WTC11 (cell line): ENCODE measurements at regions not wholly inside any gene's neighbourhood (a gene's known extent, or its start where the extent isn't known, plus 50 kb on each side); places are given as distances from the start of the nearest gene placed in this dataset.

Source experiments
- ATAC-seq: fragments of 200-7000 bp; cut with Tn5 transposase; 2 replicates; pipeline ENCODE4 v1.10.0; 2021; ENCODE audit warnings: mild to moderate bottlenecking, moderate library complexity
- CTCF ChIA-PET: fragments of 300-600 bp; sonication (Branson Sonifier 250); formaldehyde crosslinking; loops from one replicate; lab custom pipeline; 2021; ENCODE audit warnings: antibody characterized with exemption; lab: Charles Lee
- POLR2A ChIA-PET: fragments of 350-600 bp; sonication (Branson Sonifier 250); formaldehyde crosslinking; loops from one replicate; lab custom pipeline; 2021; ENCODE audit warnings: antibody characterized with exemption; lab: Charles Lee
- DNase-seq: peaks from one replicate; pipeline ENCODE4 v3.0.0; 2021; ENCODE audit warnings: low spot score
- H3K27ac Mint-ChIP-seq: 2 replicates; pipeline ENCODE4 v1.8.0; 2021; ENCODE audit warnings: mixed read lengths
- H3K27me3 Mint-ChIP-seq: 2 replicates; pipeline ENCODE4 v1.8.0; 2021; ENCODE audit warnings: low read depth, mild to moderate bottlenecking, moderate library complexity, mixed read lengths
- H3K36me3 Mint-ChIP-seq: 2 replicates; pipeline ENCODE4 v1.8.0; 2021; ENCODE audit warnings: mixed read lengths
- H3K4me1 Mint-ChIP-seq: 2 replicates; pipeline ENCODE4 v1.8.0; 2022; ENCODE audit warnings: mixed read lengths
- H3K4me3 Mint-ChIP-seq: 2 replicates; pipeline ENCODE4 v1.8.0; 2021; ENCODE audit warnings: mild to moderate bottlenecking, moderate library complexity, mixed read lengths
- H3K9me3 Mint-ChIP-seq: 2 replicates; pipeline ENCODE4 v1.8.0; 2021; ENCODE audit warnings: mixed read lengths
- AFF4 ChIP-seq: sonication (generic); formaldehyde crosslinking; IDR thresholded peaks from 2 replicates; pipeline ENCODE4 v1.8.1; 2023; ENCODE audit warnings: mild to moderate bottlenecking, missing genetic modification reagents, borderline replicate concordance
- ATF1 ChIP-seq: sonication (generic); formaldehyde crosslinking; IDR thresholded peaks from 2 replicates; pipeline ENCODE4 v1.8.1; 2023; ENCODE audit warnings: mild to moderate bottlenecking, moderate library complexity, missing genetic modification reagents
- ATF3 ChIP-seq: sonication (generic); formaldehyde crosslinking; conservative IDR thresholded peaks from 2 replicates; pipeline ENCODE4 v1.8.1; 2022; ENCODE audit warnings: mild to moderate bottlenecking, missing genetic modification reagents
- FOXP1 ChIP-seq: sonication (generic); formaldehyde crosslinking; IDR thresholded peaks from 2 replicates; pipeline ENCODE4 v1.8.0; 2022; ENCODE audit warnings: missing genetic modification reagents, mild to moderate bottlenecking, moderate library complexity, borderline replicate concordance
- JAZF1 ChIP-seq: fragments of 250-450 bp; sonication (Bioruptor Pico); IDR thresholded peaks from 2 replicates; pipeline ENCODE4 v1.9.0; 2021; ENCODE audit warnings: moderate library complexity, mild to moderate bottlenecking, inconsistent platforms
- MYBL2 ChIP-seq: sonication (generic); formaldehyde crosslinking; IDR thresholded peaks from 2 replicates; pipeline ENCODE4 v1.8.1; 2023; ENCODE audit warnings: mild to moderate bottlenecking, moderate library complexity, missing genetic modification reagents
- NFATC4 ChIP-seq: fragments of 250-450 bp; sonication (Bioruptor Pico); IDR thresholded peaks from 2 replicates; pipeline ENCODE4 v1.9.0; 2021; ENCODE audit warnings: mild to moderate bottlenecking
- NFYB ChIP-seq: sonication (generic); formaldehyde crosslinking; conservative IDR thresholded peaks from 2 replicates; pipeline ENCODE4 v1.8.0; 2022; ENCODE audit warnings: low read depth, missing genetic modification reagents
- NR3C1 ChIP-seq: sonication (generic); formaldehyde crosslinking; conservative IDR thresholded peaks from 2 replicates; pipeline ENCODE4 v1.8.1; 2023; ENCODE audit warnings: low read depth, mild to moderate bottlenecking, missing genetic modification reagents
- PREB ChIP-seq: sonication (generic); formaldehyde crosslinking; IDR thresholded peaks from 2 replicates; pipeline ENCODE4 v1.8.1; 2022; ENCODE audit warnings: mild to moderate bottlenecking, missing genetic modification reagents, moderate library complexity, borderline replicate concordance
- PRRX2 ChIP-seq: fragments of 250-450 bp; sonication (Bioruptor Pico); IDR thresholded peaks from 2 replicates; pipeline ENCODE4 v1.8.0; 2021; ENCODE audit warnings: mild to moderate bottlenecking
- SMAD3 ChIP-seq: sonication (generic); formaldehyde crosslinking; IDR thresholded peaks from 2 replicates; pipeline ENCODE4 v1.8.0; 2022; ENCODE audit warnings: missing genetic modification reagents, mild to moderate bottlenecking, borderline replicate concordance
- SMAD4 ChIP-seq: sonication (generic); formaldehyde crosslinking; IDR thresholded peaks from 2 replicates; pipeline ENCODE4 v1.8.0; 2022; ENCODE audit warnings: mild to moderate bottlenecking, missing genetic modification reagents
- STAT6 ChIP-seq: sonication (generic); formaldehyde crosslinking; conservative IDR thresholded peaks from 2 replicates; pipeline ENCODE4 v1.8.1; 2023; ENCODE audit warnings: mild to moderate bottlenecking, low read depth, missing genetic modification reagents, moderate library complexity
- ZNF671 ChIP-seq: fragments of 250-450 bp; sonication (Bioruptor Pico); IDR thresholded peaks from 2 replicates; pipeline ENCODE4 v1.8.0; 2021; ENCODE audit warnings: mild to moderate bottlenecking
- TF ChIP-seq, protein P1 (sequence below): sonication (generic); formaldehyde crosslinking; IDR thresholded peaks from 2 replicates; pipeline ENCODE4 v1.8.1; 2023; ENCODE audit warnings: mild to moderate bottlenecking, missing genetic modification reagents
- TF ChIP-seq, protein P2 (sequence below): fragments of 250-450 bp; sonication (Bioruptor Pico); IDR thresholded peaks from 2 replicates; pipeline ENCODE4 v1.9.0; 2021; ENCODE audit warnings: moderate library complexity, mild to moderate bottlenecking, inconsistent platforms, borderline replicate concordance

- Mint-ChIP-seq H3K27ac (no peak overlapping the region), H3K4me1 (no peaks in the 10 kb centered on the region), H3K36me3 (peaks cover 14% of the 10 kb centered on the region), H3K27me3 (no peaks in the 10 kb centered on the region), H3K4me3 (no peak overlapping the region), H3K9me3 (peaks cover 24% of the 10 kb centered on the region)
- DNase-seq = no peak
- ChIA-PET CTCF (no interaction called here), POLR2A (no interaction called here)
- ATAC-seq = no peak
- TF ChIP-seq AFF4 (CRISPR knock-in tag) = no peak
- TF ChIP-seq, protein P1, sequence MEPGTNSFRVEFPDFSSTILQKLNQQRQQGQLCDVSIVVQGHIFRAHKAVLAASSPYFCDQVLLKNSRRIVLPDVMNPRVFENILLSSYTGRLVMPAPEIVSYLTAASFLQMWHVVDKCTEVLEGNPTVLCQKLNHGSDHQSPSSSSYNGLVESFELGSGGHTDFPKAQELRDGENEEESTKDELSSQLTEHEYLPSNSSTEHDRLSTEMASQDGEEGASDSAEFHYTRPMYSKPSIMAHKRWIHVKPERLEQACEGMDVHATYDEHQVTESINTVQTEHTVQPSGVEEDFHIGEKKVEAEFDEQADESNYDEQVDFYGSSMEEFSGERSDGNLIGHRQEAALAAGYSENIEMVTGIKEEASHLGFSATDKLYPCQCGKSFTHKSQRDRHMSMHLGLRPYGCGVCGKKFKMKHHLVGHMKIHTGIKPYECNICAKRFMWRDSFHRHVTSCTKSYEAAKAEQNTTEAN (CRISPR knock-in tag) = no peak
- TF ChIP-seq PRRX2 (CRISPR knock-in tag) = no peak
- no peak for TF ChIP-seq PREB
- TF ChIP-seq MYBL2 (CRISPR knock-in tag) = no peak
- no peak for TF ChIP-seq NR3C1
- TF ChIP-seq ATF3 (CRISPR knock-in tag) = no peak
Measured at GRCh38 chr2:2527148-2527547, 196.1 kb upstream of the MYT1L start.

GRCh38 chr2:2524348-2524941 is 193.4 kb upstream of the MYT1L start:
- H3K4me3 Mint-ChIP-seq = no peak overlapping the region
- POLR2A ChIA-PET = no interaction called here
- no peak for TF ChIP-seq ZNF671 (CRISPR knock-in tag)
- TF ChIP-seq SMAD4 = no peak
- TF ChIP-seq, all 79 proteins: peak for 0
- ATAC-seq = no peak
- Mint-ChIP-seq H3K9me3 (peaks cover 18% of the 10 kb centered on the region), H3K27ac (no peak overlapping the region), H3K27me3 (no peaks in the 10 kb centered on the region), H3K4me1 (peaks cover 2% of the 10 kb centered on the region; the same call in 1 of the 2 replicates), H3K36me3 (peaks cover 1% of the 10 kb centered on the region; the same call in 1 of the 2 replicates)
- no peak for DNase-seq
- CTCF ChIA-PET = no interaction called here

GRCh38 chr2:2523461-2524347 is 192.6 kb upstream of the MYT1L start:
- H3K36me3 Mint-ChIP-seq = no peaks in the 10 kb centered on the region
- H3K4me1 Mint-ChIP-seq = peaks cover 2% of the 10 kb centered on the region; the same call in 1 of the 2 replicates
- no peaks in the 10 kb centered on the region for H3K27me3 Mint-ChIP-seq
- ChIA-PET CTCF (no interaction called here), POLR2A (no interaction called here)
- no peak overlapping the region for H3K4me3 Mint-ChIP-seq
- DNase-seq (no peak), ATAC-seq (no peak)
- H3K9me3 Mint-ChIP-seq = peaks cover 13% of the 10 kb centered on the region
- H3K27ac Mint-ChIP-seq = no peak overlapping the region
- TF ChIP-seq NFATC4 (no peak), JAZF1 (CRISPR knock-in tag) (no peak), FOXP1 (CRISPR knock-in tag) (no peak), STAT6 (CRISPR knock-in tag) (no peak), ATF1 (CRISPR knock-in tag) (no peak), PREB (no peak), SMAD3 (CRISPR knock-in tag) (no peak), NFYB (CRISPR knock-in tag) (no peak)
- TF ChIP-seq, protein P2, sequence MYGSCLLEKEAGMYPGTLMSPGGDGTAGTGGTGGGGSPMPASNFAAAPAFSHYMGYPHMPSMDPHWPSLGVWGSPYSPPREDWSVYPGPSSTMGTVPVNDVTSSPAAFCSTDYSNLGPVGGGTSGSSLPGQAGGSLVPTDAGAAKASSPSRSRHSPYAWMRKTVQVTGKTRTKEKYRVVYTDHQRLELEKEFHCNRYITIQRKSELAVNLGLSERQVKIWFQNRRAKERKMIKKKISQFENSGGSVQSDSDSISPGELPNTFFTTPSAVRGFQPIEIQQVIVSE (CRISPR knock-in tag) = no peak
